Astrocyte of the spinal cord (primary cell): ENCODE measurements at regions not wholly inside any gene's neighbourhood (a gene's known extent, or its start where the extent isn't known, plus 50 kb on each side); places are given as distances from the start of the nearest gene placed in this dataset.

ENCODE experiments used
- DNase-seq: peaks from one replicate; pipeline ENCODE4 v3.0.0; 2011; ENCODE audit warnings: low read depth, low spot score
- H3K4me3 ChIP-seq: 2 replicates; pipeline ENCODE4 v1.5.1; 2011; ENCODE audit warnings: low read depth, mild to moderate bottlenecking, low read length, moderate library complexity
- CTCF ChIP-seq: IDR thresholded peaks from 2 replicates; pipeline ENCODE4 v1.5.1; 2012; ENCODE audit warnings: low read depth, mild to moderate bottlenecking, low read length, inconsistent platforms
- in situ Hi-C: cut with HindIII; loops from 2 replicates; pipeline ENCODE4 v1.10.0; 2017; ENCODE audit warnings: low sequenced_read_pairs

- in situ Hi-C loops: no loop called here
- no peak for TF ChIP-seq CTCF
- no peak overlapping the region for H3K4me3 ChIP-seq
- no peak for DNase-seq
Measured at GRCh38 chr6:144816936-144817335, 531.8 kb downstream of the UTRN start.

GRCh38 chr6:144820270-144820669 lies 535.1 kb downstream of the UTRN start:
- no peak overlapping the region for H3K4me3 ChIP-seq
- TF ChIP-seq CTCF: no peak
- in situ Hi-C loops: no loop called here
- DNase-seq: no peak

- TF ChIP-seq CTCF: no peak
- in situ Hi-C loops: no loop called here
Measured at GRCh38 chr6:144823131-144823530, 538.0 kb downstream of the UTRN start.

GRCh38 chr6:144824018-144824417 lies 538.9 kb downstream of the UTRN start:
- DNase-seq: no peak
- in situ Hi-C loops: no loop called here
- no peak for TF ChIP-seq CTCF

More at GRCh38 chr6:144823131-144823530, 538.0 kb downstream of the UTRN start:
- no peak overlapping the region for H3K4me3 ChIP-seq
- DNase-seq: no peak

GRCh38 chr6:144834426-144835038 lies 549.4 kb downstream of the UTRN start:
- DNase-seq: no peak
- in situ Hi-C loops: no loop called here
- no peak overlapping the region for H3K4me3 ChIP-seq
- TF ChIP-seq CTCF: no peak

More at GRCh38 chr6:144824018-144824417, 538.9 kb downstream of the UTRN start:
- no peak overlapping the region for H3K4me3 ChIP-seq

GRCh38 chr6:144835322-144835973 lies 550.3 kb downstream of the UTRN start:
- no peak overlapping the region for H3K4me3 ChIP-seq
- in situ Hi-C loops: no loop called here
- TF ChIP-seq CTCF: no peak
- no peak for DNase-seq
